Activated T-helper 17 cell treated with anti-CD3 and anti-CD28 coated beads, Interleukin-2, amount 50 U/mL, for 72 hours (primary cell): ENCODE measurements at regions not wholly inside any gene's neighbourhood (a gene's known extent, or its start where the extent isn't known, plus 50 kb on each side); places are given as distances from the start of the nearest gene placed in this dataset.

ENCODE experiments used
- ATAC-seq: fragments of 150-1000 bp; cut with Tn5 transposase; replicated peaks from 2 replicates; pipeline ENCODE4 v1.10.0; 2021; ENCODE audit warnings: mild to moderate bottlenecking, moderate library complexity
- H3K27ac Mint-ChIP-seq: one replicate; pipeline ENCODE4 v1.8.0; 2022; ENCODE audit warnings: mixed read lengths
- H3K27me3 Mint-ChIP-seq: one replicate; pipeline ENCODE4 v1.8.0; 2022; ENCODE audit warnings: mixed read lengths
- H3K36me3 Mint-ChIP-seq: one replicate; pipeline ENCODE4 v1.8.0; 2022; ENCODE audit warnings: low read depth, mild to moderate bottlenecking, mixed read lengths
- H3K4me1 Mint-ChIP-seq: one replicate; pipeline ENCODE4 v1.8.0; 2022; ENCODE audit warnings: mixed read lengths
- H3K4me3 Mint-ChIP-seq: one replicate; pipeline ENCODE4 v1.8.0; 2022; ENCODE audit warnings: mild to moderate bottlenecking, mixed read lengths
- H3K9me3 Mint-ChIP-seq: one replicate; pipeline ENCODE4 v1.8.0; 2022; ENCODE audit warnings: mixed read lengths

DNA sequence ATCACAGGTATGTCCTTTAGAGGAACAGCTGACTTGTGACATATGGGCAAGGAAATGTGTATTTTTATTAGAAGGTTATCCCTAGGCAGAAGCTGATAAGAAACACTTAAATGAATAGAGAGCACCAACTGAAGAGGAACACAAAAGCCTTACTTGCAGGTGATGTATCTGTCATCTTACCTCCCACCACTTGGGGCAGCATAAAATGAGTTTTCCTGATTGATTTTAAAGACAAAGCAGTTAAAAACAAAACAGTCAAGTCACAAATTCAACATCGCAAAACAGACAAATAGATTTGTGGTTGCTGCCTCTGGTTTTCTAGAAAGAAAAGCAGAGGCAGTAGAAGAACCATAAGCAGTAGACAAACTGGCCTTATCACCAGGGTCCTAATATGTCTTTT, 302.4 kb upstream of the ZNF462 start:
- Mint-ChIP-seq H3K27me3 (no peaks in the 10 kb centered on the region), H3K27ac (no peak overlapping the region), H3K9me3 (peaks cover 13% of the 10 kb centered on the region), H3K36me3 (no peaks in the 10 kb centered on the region), H3K4me1 (no peaks in the 10 kb centered on the region), H3K4me3 (no peak overlapping the region)
- no peak for ATAC-seq

DNA sequence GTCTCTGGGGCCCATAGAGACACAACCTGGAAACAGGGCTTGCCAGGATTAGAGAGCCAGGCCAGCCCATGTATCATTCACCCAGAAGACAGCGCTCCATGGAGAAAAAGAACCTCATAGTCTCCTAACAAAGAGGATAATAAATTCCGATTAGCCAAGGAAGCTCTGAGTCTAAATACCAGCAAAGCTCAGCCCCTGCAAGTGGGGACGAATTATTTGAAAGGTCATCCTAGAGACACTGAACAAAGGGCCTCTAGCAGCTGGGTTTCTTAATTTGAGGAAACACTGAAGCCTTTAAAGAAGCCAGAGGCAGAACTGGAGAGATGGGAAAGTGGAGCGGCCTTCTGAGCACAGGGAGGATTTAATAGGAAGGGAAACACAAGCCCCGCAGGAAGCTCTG, 287.1 kb upstream of the ZNF462 start:
- no peaks in the 10 kb centered on the region for H3K27me3 Mint-ChIP-seq
- H3K36me3 Mint-ChIP-seq, result no peaks in the 10 kb centered on the region
- H3K9me3 Mint-ChIP-seq, result peaks cover 13% of the 10 kb centered on the region
- no peaks in the 10 kb centered on the region for H3K4me1 Mint-ChIP-seq
- no peak for ATAC-seq
- H3K27ac Mint-ChIP-seq, result no peak overlapping the region
- no peak overlapping the region for H3K4me3 Mint-ChIP-seq

DNA sequence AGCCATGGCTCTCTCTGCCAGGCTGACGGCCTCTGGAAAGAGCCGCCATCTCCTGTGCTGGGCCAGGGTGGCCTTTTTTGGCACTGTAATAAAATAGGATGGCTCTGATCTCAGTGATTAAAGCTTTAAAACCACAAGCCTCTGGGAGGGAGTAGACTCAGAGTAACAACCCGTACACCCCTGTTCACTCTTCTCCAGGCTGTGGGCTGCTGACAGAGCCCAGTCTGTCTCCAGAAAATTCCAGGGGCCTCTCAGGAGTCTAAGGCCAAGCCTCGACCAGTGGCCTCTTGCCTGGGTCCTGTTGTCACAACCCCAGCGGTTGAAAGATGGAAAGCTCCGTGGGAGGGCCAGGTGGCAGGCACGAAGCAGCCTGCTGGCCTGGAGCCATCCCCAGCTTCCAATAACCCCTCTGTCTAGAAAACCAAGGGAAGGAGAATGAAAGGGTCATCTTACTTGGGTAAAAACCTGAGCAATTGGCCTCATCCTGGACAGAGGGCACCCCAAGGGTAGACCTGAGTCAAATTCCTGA, 286.7 kb upstream of the ZNF462 start:
- H3K27me3 Mint-ChIP-seq, result no peaks in the 10 kb centered on the region
- no peak overlapping the region for H3K4me3 Mint-ChIP-seq
- H3K9me3 Mint-ChIP-seq, result peaks cover 15% of the 10 kb centered on the region
- H3K36me3 Mint-ChIP-seq, result no peaks in the 10 kb centered on the region
- ATAC-seq, result no peak
- no peaks in the 10 kb centered on the region for H3K4me1 Mint-ChIP-seq
- H3K27ac Mint-ChIP-seq, result no peak overlapping the region

DNA sequence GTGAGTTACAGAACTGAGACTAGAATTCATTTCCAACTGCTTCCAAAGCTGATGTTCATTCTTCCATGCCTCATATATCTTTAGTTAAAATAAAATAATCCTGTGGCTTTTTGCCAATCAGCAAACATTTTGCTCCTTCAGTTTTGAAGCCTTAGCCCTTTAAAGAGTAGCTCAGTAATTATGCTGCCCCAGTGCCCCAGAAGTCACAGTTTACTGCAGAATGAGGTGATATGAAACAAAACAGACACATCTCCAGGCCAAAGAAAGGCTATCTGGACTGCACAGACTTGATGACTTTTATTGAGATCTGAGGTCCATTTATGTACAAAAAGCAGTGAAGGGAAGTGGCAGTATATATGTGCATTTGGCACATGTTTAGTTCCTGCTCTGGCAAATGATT, 285.8 kb upstream of the ZNF462 start:
- H3K36me3 Mint-ChIP-seq, result no peaks in the 10 kb centered on the region
- H3K27me3 Mint-ChIP-seq, result no peaks in the 10 kb centered on the region
- H3K4me1 Mint-ChIP-seq, result no peaks in the 10 kb centered on the region
- no peak overlapping the region for H3K27ac Mint-ChIP-seq
- no peak overlapping the region for H3K4me3 Mint-ChIP-seq
- peaks cover 19% of the 10 kb centered on the region for H3K9me3 Mint-ChIP-seq
- ATAC-seq, result no peak

DNA sequence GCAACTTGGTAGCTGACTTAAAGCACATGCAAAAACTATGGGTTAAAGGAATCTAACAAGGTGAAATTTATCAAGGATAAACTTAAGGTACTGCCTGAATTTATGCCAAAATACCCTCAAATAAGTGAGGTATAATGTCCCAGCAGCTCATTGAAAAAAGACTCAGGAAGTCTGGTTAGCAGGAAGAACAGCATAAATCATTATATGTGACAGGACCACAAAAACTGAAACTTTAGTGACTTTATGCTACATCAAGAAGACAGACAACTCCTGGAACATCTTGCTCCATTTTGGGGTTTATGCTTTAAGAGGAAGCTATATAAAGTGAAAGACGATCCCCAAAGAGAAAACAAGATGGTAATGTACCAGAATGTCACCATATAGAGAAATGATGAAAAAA, 282.4 kb upstream of the ZNF462 start:
- no peaks in the 10 kb centered on the region for H3K36me3 Mint-ChIP-seq
- no peak for ATAC-seq
- H3K27ac Mint-ChIP-seq, result no peak overlapping the region

DNA sequence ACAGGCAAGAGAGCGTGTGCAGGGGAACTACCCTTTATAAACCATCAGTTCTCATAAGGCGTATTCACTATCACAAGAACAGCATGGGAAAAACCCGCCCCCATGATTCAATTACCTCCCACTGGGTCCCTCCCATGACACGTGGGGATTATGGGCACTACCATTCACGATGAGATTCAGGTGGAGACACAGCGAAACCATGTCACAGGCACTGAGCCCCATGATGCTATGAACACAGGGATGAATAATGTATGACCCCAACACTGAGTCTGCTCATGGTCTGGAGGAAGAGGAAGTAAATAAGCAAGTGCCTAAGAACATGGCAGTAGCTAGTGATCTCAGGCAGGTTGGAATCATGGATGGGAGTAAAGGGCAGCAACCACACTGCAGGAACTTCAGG, 281.0 kb upstream of the ZNF462 start:
- Mint-ChIP-seq H3K36me3 (no peaks in the 10 kb centered on the region), H3K4me3 (no peak overlapping the region), H3K27ac (no peak overlapping the region), H3K27me3 (no peaks in the 10 kb centered on the region), H3K4me1 (no peaks in the 10 kb centered on the region), H3K9me3 (peaks cover 22% of the 10 kb centered on the region)
- no peak for ATAC-seq

More for the DNA sequence above, 282.4 kb upstream of the ZNF462 start:
- no peaks in the 10 kb centered on the region for H3K27me3 Mint-ChIP-seq
- peaks cover 17% of the 10 kb centered on the region for H3K9me3 Mint-ChIP-seq
- H3K4me1 Mint-ChIP-seq, result no peaks in the 10 kb centered on the region
- H3K4me3 Mint-ChIP-seq, result no peak overlapping the region

DNA sequence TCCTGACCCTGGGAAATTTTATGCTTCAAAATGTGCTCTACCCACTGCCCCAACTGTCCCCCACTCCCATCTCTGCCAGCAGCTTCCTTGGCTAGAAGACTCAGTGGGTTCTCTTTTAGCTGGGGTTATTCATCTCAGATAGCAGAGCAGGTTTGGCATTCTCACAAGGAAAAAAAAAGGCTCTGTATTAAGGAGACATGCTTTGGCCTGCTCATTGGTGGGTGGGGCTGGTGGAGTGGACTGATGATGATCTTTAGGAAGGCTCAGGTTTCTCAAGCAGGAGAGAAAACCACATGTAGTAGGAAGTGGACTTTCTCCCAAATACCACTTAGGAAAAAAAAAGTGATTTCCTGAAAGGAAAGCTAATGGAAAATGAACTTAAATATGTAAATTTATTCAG, 279.2 kb upstream of the ZNF462 start:
- Mint-ChIP-seq H3K9me3 (peaks cover 22% of the 10 kb centered on the region), H3K27ac (no peak overlapping the region)
- no peak for ATAC-seq

DNA sequence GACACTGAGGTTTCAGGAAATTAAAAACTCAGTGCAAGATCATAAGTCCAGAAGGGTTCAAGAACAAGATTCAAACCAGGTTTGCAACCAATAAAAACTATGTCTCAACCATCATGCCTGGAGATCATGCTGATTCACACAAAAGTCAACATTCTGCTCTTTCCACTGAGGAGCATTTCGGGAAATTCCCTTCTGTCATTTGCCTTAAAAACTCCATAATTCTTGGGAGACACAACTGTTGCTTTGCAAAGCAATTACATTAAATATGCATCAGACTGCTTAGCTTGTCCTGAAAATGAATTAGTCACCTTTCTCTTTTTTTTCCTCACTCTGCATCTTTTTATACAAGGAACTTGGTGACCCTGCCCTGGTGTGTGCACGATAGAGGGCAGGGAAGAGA, 275.9 kb upstream of the ZNF462 start:
- no peak for ATAC-seq
- Mint-ChIP-seq H3K4me3 (no peak overlapping the region), H3K27me3 (no peaks in the 10 kb centered on the region), H3K4me1 (no peaks in the 10 kb centered on the region), H3K27ac (no peak overlapping the region), H3K9me3 (peaks cover 12% of the 10 kb centered on the region), H3K36me3 (no peaks in the 10 kb centered on the region)

More for the DNA sequence above, 279.2 kb upstream of the ZNF462 start:
- H3K4me1 Mint-ChIP-seq, result no peaks in the 10 kb centered on the region
- no peak overlapping the region for H3K4me3 Mint-ChIP-seq
- no peaks in the 10 kb centered on the region for H3K27me3 Mint-ChIP-seq
- H3K36me3 Mint-ChIP-seq, result no peaks in the 10 kb centered on the region

DNA sequence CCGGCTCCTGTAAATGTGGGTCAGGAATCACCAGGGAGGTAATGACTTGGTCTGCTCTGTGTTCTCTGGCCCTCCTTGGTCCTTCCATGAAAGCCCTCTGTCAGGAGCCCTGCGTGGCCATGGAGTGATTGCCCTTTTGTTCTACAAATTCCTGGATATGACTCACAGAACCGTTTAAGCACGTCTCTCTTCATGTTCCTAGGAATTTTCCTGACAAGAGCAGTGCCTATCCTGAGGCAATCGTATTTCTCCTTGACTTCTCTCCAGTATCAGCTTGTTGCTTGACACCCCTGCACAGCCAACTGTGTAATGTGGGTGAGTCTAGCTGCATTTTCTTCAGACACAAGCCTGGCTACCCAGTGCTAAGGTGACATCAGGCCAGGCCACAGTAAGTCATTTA, 274.3 kb upstream of the ZNF462 start:
- no peaks in the 10 kb centered on the region for H3K4me1 Mint-ChIP-seq
- peaks cover 12% of the 10 kb centered on the region for H3K9me3 Mint-ChIP-seq
- no peak overlapping the region for H3K4me3 Mint-ChIP-seq
- no peak overlapping the region for H3K27ac Mint-ChIP-seq
- no peaks in the 10 kb centered on the region for H3K27me3 Mint-ChIP-seq
- no peak for ATAC-seq
- H3K36me3 Mint-ChIP-seq, result no peaks in the 10 kb centered on the region

DNA sequence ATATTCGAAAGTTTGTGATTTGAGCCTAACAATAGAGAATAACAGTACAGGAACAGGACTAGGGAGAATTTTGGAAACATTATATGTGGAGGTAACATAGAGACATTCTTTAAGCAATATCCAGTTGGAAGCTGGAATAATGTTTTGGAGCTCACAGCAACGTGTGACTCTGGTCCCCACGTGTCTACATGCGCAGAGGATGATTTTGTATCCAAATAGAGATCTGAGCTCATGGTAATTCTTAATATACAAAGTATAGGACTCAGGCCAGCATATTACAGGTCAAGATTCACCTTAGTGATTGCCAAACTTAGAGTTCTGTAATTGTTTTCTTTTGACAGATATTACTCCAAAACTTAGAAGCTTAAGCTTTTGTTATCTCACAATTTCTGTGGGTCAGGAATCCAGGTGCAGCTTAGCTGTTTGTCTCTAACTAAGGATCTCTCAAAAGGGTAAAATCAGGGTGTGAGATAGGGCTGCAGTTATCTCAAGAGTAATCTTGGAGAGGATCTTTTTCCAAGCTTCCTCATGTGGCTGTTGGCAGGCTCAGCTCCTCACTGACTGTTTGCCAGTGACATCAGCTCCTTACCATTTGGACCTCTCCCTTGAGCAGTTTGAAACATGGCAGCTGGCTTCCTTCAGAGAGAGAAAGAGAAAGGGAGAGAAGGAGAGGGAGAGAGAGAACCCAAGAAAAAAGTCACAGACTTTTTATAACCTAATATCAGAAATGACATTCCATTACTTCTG, 272.0 kb upstream of the ZNF462 start:
- Mint-ChIP-seq H3K27me3 (no peaks in the 10 kb centered on the region), H3K9me3 (peaks cover 8% of the 10 kb centered on the region), H3K36me3 (no peaks in the 10 kb centered on the region), H3K4me3 (no peak overlapping the region), H3K4me1 (no peaks in the 10 kb centered on the region), H3K27ac (no peak overlapping the region)
- no peak for ATAC-seq

DNA sequence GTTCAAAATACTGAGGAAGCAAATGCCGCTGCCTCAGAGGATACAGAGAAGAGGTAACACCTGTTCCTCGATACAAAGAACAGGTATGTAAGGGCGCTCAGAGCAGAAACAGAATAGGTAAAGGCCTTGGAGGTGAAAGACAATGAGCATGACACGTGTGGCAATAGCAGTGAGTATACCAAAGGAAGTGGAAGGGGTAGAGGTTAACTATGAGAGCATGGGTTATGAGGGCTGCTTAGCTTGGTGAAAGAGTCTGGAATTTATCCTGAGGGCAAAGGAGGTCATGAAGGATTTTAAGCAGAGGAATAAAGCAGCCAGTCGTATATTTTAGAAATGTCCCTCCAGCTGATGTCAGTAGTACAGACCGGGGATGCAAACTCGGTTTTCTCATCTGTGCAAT, 269.8 kb upstream of the ZNF462 start:
- no peaks in the 10 kb centered on the region for H3K36me3 Mint-ChIP-seq

DNA sequence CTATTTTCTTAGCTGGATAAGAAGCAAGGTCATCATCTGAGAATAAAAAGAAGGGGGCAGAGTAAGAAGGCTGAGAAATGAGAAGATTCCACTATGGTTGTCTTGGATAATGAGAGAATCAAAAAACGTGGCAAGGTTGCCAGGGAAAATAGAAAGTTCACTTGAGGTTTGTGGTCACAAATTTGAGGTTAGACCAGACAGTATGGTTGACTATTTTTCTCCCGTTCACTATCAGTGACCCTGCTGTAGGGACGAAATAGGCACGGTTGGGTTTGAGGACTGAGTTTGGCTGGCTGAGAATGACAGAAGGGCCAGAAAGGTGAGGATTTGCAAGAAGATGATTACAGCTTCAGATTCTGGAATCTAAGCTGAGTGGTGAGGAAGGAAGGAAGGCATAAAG, 266.0 kb upstream of the ZNF462 start:
- peaks cover 6% of the 10 kb centered on the region for H3K9me3 Mint-ChIP-seq
- H3K4me1 Mint-ChIP-seq, result no peaks in the 10 kb centered on the region
- no peaks in the 10 kb centered on the region for H3K36me3 Mint-ChIP-seq
- no peak overlapping the region for H3K4me3 Mint-ChIP-seq
- H3K27me3 Mint-ChIP-seq, result no peaks in the 10 kb centered on the region
- H3K27ac Mint-ChIP-seq, result no peak overlapping the region
- no peak for ATAC-seq

More for the DNA sequence above, 269.8 kb upstream of the ZNF462 start:
- Mint-ChIP-seq H3K27ac (no peak overlapping the region), H3K27me3 (no peaks in the 10 kb centered on the region), H3K4me3 (no peak overlapping the region), H3K4me1 (no peaks in the 10 kb centered on the region), H3K9me3 (peaks cover 3% of the 10 kb centered on the region)
- ATAC-seq, result no peak

DNA sequence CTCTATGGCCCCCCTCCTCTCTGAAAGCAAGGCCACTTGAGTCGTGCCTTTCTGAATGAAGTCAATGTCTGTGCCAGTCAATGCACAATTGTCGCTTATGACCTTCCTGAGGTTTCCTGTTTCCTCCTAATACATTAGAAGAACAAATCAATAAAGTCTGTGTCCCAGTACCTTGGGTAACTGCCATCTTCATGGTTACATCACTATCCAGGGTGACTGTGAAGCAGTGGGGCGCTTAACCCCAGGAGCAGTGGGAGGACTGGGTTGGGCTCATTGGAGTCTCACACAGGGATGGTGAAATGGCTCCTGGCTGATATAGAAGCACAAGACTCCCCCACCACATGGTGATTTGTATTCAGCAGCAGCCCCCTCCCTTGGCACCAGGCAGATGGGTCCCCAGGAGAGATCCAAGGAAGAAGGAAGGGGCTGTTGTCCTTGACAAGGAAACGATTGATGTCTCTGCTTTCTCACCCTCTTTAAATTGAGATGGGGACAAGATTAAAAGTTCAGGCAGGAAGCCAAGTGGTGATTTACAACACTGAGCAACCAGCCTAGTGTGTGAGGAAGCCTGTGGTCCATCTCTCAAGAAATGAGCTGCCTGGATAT, 261.9 kb upstream of the ZNF462 start:
- Mint-ChIP-seq H3K27ac (no peak overlapping the region), H3K36me3 (no peaks in the 10 kb centered on the region), H3K27me3 (no peaks in the 10 kb centered on the region), H3K4me3 (no peak overlapping the region), H3K4me1 (no peaks in the 10 kb centered on the region), H3K9me3 (peaks cover 19% of the 10 kb centered on the region)
- no peak for ATAC-seq

DNA sequence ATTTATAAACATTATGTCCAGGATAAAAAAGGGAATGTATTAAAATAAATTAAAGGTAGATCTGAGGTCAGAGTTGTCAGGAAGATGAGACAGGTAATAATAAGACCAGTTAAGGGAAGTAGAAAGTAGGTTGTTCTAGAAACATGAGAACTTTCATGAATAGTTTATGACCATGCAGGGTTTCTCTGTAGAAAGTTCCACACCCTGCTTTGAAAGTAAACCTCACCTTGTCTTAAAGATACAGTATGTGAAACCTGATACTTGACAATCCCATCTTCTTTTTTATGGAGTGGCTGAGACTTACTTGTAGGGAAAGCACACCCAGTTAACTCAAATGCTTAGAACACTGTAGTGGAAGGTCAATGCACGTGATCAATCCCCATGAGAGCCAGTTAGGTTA, 260.6 kb upstream of the ZNF462 start:
- H3K27ac Mint-ChIP-seq, result no peak overlapping the region
- no peak overlapping the region for H3K4me3 Mint-ChIP-seq
- H3K27me3 Mint-ChIP-seq, result no peaks in the 10 kb centered on the region

DNA sequence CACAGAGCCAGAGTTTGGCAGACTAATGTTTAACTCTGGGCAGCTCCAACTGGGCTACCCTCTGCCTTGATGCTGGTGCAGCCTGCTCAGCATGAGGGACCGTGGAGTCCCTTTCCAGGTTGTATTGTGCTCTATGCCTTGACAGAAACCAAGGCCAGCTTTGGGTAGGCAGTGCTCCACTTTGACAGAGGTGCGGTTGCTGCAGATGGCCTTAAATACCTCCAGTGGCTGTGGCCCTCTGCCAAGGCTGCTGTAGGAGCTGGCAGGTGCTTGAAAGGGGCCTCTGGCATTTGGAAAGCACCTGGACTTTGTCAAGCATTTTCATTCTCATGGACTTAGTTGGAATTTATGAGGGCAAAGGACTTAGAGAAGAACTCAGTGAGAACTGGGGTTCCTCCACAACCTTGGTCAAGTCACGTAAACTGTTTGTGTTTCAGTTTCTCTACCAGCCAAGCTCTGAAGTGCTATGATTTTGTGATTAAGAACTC, 249.7 kb upstream of the ZNF462 start:
- ATAC-seq, result no peak
- Mint-ChIP-seq H3K9me3 (peaks cover 7% of the 10 kb centered on the region), H3K4me3 (no peak overlapping the region), H3K27ac (no peak overlapping the region), H3K4me1 (no peaks in the 10 kb centered on the region), H3K36me3 (no peaks in the 10 kb centered on the region), H3K27me3 (no peaks in the 10 kb centered on the region)

More for the DNA sequence above, 260.6 kb upstream of the ZNF462 start:
- H3K4me1 Mint-ChIP-seq, result no peaks in the 10 kb centered on the region
- peaks cover 19% of the 10 kb centered on the region for H3K9me3 Mint-ChIP-seq
- ATAC-seq, result no peak
- no peaks in the 10 kb centered on the region for H3K36me3 Mint-ChIP-seq
